Stimulated activated CD4-positive, alpha-beta T cell treated with anti-CD3 and anti-CD28 coated beads, Interleukin-12 subunit alpha, Interleukin-12 subunit beta, amount 100 ng/mL, for 48 hours (primary cell): ENCODE measurements at regions not wholly inside any gene's neighbourhood (a gene's known extent, or its start where the extent isn't known, plus 50 kb on each side); places are given as distances from the start of the nearest gene placed in this dataset.
"Not testable (repeated sequence)": the region's sequence is repeated elsewhere in the genome, so short reads cannot be mapped to it uniquely, and the experiment has no call there.

Source experiments
- DNase-seq, 3 donors: peaks; one replicate each; pipeline ENCODE4 v3.0.0-alpha.2; 2020; ENCODE audit warnings: low read depth in 2 of 3, low spot score in 1 of 3

DNA sequence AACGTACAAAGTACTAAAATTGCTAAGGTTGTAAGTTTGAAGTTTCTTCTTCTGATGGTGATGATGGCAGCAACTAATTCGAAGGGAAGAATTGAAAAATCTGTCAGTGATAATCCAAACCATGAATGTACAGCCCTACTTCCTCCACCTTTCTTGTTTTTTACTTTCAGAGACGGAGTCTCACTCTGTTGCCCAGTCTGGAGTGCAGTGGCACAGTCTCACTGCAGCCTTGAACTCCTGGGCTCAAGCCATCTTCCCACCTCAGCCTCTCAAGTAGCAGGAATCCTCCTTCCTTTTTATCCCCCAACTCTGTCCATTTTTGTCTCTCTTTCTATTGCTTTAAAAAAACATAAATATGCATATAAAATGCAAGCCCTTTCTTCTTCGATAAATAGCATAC, 112.3 kb upstream of the SOX21 start:
- DNase-seq = no peak

DNA sequence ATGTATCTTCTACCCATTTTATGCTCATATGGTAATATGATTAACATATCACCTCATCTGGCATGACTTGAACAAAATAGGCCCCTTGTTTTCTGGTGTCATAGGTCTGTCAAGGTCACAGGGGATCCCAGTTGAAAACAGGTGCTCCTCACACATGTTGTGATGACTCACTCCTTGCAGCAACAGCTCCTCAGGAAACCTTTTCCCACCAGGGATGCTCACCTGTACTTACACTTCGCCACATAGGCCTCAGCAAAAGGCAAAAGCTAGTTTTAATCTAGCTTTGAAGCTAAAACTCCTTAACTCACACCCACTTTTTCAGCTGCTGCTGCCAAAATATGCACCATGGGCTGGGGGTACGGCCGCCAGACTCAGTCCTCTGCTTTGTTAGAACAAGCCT, 110.0 kb upstream of the SOX21 start:
- DNase-seq = no peak

DNA sequence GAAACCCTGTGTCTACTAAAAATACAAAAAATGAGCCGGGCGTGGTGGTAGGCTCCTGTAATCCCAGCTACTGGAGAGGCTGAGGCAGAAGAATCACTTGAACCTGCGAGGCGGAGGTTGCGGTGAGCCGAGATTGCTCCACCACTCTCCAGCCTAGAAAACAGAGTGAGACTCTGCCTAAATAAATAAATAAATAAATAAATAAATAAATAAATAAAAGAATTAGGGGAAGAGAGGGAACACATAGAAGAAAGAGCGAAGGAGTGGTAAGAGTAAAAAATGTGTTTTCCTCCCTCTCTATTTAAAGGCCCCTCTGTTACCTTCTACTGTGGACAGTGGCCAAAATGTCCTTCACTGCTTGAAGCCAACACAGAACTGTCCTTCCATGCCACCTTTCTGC, 103.9 kb upstream of the SOX21 start:
- DNase-seq = no peak

DNA sequence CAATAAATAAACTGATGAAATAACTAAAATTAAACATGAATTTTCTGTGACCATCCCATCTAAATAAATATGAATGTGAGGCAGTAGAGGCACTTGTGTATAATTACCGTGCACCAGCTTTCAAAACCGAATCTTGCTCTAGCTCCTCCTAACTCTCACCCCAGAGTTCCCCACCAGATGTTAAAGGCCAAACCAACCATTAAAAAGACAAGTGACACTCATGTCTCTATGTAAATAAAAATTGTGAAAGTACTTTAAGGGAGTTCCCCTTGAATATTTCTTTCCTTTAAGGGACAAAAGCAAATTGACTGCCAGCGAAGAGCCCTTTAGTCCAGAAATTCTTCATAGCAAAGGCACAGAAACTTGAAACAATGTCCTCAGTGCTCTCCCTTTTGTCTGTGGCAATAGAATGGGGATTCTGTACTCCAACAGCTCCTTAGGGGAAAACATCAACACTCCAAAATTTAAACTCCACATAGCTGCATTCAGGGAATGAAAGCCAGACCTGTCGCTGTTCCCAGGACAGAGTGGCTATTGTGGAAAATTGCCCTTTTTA, 101.7 kb upstream of the SOX21 start:
- no peak for DNase-seq

DNA sequence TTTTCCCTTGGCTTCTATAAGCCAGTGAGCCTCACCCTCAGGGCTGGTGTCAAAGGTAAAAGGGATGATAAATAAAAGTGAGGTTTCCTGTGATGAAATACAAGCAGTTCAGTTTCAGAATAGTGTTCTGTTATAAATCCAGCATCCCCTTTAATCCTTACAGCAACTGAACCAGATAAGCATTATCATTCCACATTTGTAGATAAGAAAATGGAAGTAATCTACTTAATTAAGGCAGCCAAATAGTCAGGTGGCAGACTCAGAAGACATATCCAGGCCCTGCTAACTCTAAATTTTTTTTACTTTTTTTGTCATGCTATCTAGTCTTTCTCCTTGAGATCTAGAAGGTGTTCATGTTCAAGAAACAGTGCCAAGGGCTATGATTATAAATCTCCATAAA, 99.4 kb upstream of the SOX21 start:
- no peak for DNase-seq

DNA sequence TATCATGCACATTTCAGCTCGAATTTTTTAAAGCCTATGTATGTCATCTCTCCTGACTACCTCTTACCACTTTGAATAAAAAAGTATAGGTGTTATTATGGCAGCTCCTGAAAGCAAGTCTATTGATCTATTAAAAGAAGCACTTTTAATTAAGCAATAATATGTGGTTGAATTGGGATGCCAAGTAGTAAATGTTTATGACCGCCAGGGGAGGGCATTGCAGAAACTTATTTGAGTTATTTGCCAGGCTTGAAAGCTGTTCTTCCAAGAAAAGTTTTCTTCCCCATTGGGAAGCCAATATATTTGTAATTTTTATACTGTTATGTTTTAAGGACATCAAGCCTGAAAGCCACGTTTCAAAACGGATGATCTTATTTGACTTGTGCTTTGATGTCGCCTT, 88.1 kb upstream of the SOX21 start:
- no peak for DNase-seq

DNA sequence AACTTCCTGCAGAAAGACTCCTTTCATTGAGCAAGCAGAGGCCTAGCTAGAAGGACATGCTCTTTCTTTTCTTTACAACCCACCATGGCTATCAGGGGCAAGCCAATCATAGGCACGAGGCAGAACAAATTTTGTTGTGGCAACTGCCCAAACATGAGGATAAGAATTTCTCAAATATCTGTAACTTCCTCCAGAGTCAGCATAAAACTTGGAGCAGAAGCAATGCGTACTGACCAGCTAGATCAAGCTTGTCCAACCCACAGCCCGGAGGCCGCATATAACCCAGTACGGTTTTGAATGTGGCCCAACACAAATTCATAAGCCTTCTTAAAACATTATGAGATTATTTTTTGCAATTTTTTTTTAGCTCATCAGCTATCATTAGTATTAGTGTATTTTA, 87.0 kb upstream of the SOX21 start:
- DNase-seq = no peak

DNA sequence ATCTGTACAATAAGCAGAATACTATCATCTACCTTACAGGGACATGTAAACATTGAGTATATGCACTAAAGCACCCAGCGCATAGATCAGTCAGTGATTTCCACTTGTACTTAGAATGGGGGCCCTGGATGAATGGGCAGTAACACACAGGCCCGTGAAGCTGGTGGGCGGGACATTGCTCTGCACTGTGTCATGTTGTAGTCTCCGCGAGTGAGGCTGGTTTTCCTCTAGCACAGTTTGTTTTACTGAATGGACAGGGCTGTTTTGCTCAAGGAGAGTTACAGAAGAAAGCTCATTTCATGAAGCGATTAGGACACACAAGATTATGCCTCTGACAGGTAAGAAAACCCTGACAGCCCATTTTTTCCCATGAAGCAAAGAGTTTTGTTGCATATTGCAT, 86.4 kb upstream of the SOX21 start:
- no peak for DNase-seq

DNA sequence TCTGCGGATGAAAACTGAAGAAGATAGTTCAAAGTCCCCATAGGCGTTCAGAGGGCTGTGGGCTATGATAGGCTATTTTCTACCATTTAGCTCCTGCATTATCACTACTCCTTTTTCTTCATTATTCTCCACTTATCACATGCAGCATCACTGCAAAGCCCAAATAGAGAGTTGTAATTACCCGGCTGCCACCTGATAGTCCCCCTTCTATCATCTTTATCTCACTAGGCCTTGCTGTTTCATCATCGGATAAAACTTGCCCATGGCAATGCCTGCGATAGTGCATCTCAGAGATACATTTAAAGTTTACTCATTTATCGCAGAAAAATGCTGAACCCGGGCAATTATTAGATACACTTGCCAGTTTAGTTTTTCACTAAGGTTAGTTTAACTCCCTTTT, 82.9 kb upstream of the SOX21 start:
- DNase-seq = no peak

DNA sequence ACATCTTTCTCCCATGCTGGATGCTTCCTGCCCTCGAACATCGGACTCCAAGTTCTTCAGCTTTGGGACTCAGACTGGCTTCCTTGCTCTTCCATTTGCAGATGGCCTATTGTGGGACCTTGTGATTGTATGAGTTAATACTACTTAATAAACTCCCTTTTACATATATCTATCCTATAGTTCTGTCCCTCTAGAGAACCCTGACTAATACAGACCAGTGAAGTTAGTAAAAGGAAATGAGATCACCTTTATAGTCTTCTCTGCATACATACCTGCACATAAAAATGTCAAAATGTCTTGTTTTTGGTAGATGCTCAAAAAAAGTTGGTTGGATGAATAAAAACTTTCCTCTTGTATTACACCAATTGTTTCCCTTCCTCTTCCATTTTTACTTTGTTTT, 73.9 kb upstream of the SOX21 start:
- DNase-seq = not testable (repeated sequence)

DNA sequence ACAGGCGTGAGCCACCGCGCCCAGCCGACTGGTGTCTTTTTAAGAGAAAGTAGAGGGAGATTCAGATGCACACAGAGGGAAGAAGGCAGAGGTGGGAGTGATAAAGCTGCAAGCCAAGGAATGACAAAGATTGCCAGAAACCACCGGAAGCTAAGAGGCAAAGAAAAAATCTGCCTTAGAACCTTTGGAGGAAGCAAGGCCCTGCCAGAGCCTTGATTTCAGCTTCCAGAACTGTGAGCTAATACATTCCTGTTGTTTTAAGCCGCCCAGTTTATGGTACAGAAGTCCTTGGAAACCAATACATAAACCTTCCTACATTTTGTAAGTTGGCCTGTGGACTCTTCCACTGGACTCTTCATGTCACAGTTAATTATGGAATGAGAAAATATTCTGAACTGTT, 71.7 kb upstream of the SOX21 start:
- no peak for DNase-seq

DNA sequence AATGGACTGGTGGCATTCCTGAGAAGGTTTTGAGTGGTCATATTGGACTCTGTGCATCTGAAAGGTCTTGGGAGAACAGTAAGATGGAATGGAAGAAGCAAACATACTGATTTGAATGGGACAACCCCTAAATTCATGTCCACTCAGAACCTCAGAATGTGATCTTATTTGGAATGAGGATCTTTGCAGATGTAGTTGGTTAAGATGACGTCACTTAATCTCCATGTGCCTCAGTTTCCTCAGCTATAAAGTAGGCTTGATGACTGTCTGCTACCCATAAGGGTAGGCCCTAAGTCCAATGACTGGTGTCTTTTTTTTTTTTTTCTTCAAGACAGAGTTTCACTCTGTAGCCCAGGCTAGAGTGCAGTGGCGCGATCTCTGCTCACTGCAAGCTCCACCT, 71.1 kb upstream of the SOX21 start:
- DNase-seq = no peak

DNA sequence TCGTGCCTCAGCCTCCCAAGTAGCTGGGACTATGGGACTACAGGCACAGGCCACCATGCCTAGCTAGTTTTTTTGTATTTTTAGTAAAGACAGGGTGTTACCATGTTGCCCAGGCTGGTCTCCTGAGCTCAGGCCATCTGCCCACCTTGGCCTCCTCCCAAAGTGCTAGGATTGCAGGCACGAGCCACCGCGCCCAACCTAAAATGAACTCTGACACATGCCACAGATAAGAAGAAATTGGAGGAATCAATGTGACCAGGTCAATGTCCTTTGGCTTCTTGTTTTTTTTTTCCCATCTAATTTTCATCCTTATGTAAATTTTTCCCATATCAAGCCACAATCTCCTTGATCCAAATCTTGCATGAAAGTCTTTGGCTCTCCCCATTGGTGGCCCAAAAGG, 68.1 kb upstream of the SOX21 start:
- no peak for DNase-seq

DNA sequence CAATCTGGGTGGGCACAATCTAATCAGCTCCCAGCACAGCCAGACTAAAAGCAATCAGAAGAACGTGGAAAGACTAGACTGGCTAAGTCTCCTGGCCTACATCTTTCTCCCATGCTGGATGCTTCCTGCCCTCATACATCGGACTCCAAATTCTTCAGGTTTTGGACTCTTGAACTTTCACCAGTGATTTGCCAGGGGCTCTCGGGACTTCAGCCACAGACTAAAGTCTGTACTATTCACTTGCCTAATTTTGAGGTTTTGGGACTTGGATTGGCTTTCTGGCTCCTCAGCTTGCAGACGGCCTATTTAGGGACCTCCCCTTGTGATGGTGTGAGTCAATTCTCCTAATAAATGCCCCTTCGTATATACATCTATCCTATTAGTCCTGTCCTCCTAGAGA, 66.6 kb upstream of the SOX21 start:
- DNase-seq = no peak

DNA sequence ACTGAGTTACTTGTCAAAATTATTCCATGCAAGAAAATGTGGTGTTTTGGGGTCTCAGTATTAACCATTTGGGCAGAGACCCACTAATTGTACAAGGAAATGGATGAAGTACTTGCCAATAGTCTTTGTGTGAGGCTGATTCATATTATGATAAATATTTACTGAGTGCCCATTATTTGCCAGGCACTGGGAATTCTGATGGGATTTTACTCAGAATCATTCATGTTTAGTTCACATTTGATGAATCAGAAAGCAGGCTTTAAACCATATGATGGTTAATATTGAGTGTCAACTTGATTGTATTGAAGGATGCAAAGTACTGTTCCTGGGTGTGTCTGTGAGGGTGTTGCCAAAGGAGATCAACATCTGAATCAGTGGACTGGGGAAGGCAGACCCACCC, 66.2 kb upstream of the SOX21 start:
- DNase-seq = no peak

DNA sequence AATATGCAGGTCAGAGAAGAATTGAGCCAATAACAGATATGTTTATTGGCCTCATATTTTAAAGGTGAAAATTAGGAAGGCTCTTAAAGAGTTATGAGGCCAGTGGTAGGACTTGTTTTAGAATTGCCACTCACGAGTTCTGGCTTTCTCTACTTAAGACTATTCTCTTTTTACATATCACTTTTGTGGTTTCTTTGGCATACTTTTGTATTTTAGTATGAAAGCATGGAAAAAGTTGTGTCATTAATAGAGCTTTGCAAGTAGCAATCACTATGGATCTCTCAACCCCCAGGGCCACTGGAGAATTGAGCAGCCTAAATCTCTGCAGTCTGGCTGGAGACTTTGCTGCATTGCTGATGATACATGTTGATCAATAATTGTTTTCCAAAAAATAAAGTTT, 64.6 kb upstream of the SOX21 start:
- no peak for DNase-seq

DNA sequence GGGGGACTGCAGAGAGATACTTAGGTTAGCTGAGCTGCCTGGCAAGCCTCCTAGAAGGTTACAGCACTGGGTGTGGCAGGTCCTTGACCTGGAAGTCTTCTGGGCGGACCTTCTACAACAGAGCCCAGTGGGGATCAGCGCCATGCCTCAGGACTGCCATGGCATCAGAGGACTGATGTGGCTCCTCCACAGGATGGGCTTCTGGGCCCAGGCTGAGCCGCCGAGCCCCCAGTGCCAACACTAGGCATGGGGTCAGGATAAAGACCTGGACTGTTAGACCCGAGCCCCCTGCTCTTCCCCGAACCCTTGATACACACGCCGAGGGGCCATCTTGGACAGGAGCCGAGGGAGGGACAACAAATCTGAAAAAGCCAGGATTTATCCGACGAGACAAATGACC, 64.0 kb upstream of the SOX21 start:
- DNase-seq = no peak

DNA sequence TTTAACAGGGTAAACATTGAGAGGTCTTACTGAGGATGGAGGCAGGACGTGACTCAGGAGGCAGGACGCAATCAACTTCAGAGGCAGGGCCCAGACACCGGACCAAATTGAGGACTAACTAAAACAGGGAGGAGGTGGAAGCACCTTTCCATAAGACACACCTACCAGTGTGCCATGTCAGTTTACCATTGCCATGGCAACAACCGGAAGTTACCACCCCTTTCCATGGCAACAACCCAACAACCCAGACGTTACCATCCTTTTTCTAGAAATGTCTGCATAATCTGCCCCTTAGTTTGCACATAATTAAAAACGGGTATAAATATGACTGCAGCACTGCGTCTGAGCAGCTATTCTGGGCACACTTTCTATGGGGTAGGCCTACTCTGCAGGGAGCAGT, 53.5 kb upstream of the SOX21 start:
- DNase-seq = no peak

DNA sequence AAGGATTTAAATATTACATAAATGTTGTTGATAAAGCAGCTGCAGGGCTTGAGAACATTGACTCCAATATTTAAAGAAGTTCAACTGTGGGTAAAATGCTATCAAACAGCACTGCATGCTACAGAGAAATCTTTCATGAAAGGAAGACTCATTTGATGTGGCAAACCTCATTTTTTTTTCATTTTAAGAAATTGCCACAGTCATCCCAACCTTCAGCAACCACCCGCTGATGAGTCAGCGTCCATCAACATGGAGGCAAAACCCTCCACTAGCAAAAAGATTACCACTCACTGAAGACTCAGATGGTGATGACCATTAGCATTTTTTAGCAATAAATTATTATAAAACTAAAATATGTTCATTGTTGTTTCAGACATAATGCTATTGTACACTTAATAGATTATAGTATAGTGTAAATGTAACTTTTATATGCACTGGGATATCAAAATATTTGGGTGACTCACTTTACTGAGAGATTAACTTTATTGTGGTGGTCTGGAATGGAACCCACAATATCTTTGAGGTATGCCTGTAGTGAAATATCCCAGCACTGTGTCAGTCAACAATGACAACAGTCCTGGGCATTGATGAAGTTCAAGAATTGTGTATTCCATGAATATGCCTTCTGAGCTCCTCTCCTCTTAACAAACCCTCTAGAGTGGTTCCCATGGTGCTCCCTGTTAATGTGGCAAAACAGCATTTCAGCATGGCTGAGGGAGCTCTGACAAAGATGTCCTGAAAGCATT, 52.4 kb upstream of the SOX21 start:
- no peak for DNase-seq
